ENCODE measurements at regions not wholly inside any gene's neighbourhood (a gene's known extent, or its start where the extent isn't known, plus 50 kb on each side); places are given as distances from the start of the nearest gene placed in this dataset.

GRCh38 chr2:41972179-41972578 lies 75.6 kb upstream of the PKDCC start:
- TF ChIP-seq, protein P1, sequence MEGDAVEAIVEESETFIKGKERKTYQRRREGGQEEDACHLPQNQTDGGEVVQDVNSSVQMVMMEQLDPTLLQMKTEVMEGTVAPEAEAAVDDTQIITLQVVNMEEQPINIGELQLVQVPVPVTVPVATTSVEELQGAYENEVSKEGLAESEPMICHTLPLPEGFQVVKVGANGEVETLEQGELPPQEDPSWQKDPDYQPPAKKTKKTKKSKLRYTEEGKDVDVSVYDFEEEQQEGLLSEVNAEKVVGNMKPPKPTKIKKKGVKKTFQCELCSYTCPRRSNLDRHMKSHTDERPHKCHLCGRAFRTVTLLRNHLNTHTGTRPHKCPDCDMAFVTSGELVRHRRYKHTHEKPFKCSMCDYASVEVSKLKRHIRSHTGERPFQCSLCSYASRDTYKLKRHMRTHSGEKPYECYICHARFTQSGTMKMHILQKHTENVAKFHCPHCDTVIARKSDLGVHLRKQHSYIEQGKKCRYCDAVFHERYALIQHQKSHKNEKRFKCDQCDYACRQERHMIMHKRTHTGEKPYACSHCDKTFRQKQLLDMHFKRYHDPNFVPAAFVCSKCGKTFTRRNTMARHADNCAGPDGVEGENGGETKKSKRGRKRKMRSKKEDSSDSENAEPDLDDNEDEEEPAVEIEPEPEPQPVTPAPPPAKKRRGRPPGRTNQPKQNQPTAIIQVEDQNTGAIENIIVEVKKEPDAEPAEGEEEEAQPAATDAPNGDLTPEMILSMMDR (IDR thresholded peaks at IDR 0.05) = no peak
- TF ChIP-seq POLR2A (IDR thresholded peaks at IDR 0.05) = no peak

All from esophagus squamous epithelium (tissue), 4 donors.